A673 (cell line): ENCODE measurements at regions not wholly inside any gene's neighbourhood (a gene's known extent, or its start where the extent isn't known, plus 50 kb on each side); places are given as distances from the start of the nearest gene placed in this dataset.

Source experiments
- BruUV-seq: library from RNA; stranded (reverse); fragments of 400-500 nt; replicated peaks from 2 replicates; lab custom pipeline; 2021; lab: Mats Ljungman, UMichigan
- CTCF ChIA-PET: fragments of 300-600 bp; sonication (Branson Sonifier 250); formaldehyde crosslinking; loops from one replicate; lab custom pipeline; 2022; ENCODE audit warnings: antibody characterized with exemption; lab: Charles Lee
- POLR2A ChIA-PET: fragments of 300-600 bp; sonication (Branson Sonifier 250); formaldehyde crosslinking; loops from one replicate; lab custom pipeline; 2022; ENCODE audit warnings: antibody characterized with exemption; ENCODE audit not compliant: low non-redundant PET; lab: Charles Lee
- DNase-seq: peaks from one replicate; pipeline ENCODE4 v3.0.0-alpha.2; 2015; ENCODE audit warnings: low spot score
- H3K27ac ChIP-seq: fragments of 200-600 bp; sonication (generic); 2 replicates; pipeline ENCODE4 v1.5.1; 2016; ENCODE audit warnings: mixed run types, low read depth, mild to moderate bottlenecking, mixed read lengths, antibody characterized with exemption, low read length; ENCODE audit not compliant: poor library complexity, severe bottlenecking
- H3K27me3 ChIP-seq: fragments of 200-600 bp; sonication (generic); replicated peaks from 2 replicates; pipeline ENCODE4 v1.6.1; 2017; ENCODE audit warnings: mixed run types, low read depth, mild to moderate bottlenecking, mixed read lengths, antibody characterized with exemption, low read length; ENCODE audit not compliant: insufficient read depth, poor library complexity
- H3K36me3 ChIP-seq: fragments of 200-600 bp; sonication (generic); 2 replicates; pipeline ENCODE4 v1.6.1; 2016; ENCODE audit warnings: mixed run types, mild to moderate bottlenecking, mixed read lengths, antibody characterized with exemption, low read length; ENCODE audit not compliant: insufficient read depth, poor library complexity, severe bottlenecking
- H3K4me1 ChIP-seq: fragments of 200-600 bp; sonication (generic); 2 replicates; pipeline ENCODE4 v1.6.1; 2017; ENCODE audit warnings: mixed run types, mild to moderate bottlenecking, mixed read lengths, antibody characterized with exemption, low read length; ENCODE audit not compliant: insufficient read depth, poor library complexity, severe bottlenecking
- H3K4me3 ChIP-seq: fragments of 200-600 bp; sonication (generic); 2 replicates; pipeline ENCODE4 v1.5.1; 2016; ENCODE audit warnings: low read depth, mixed run types, mild to moderate bottlenecking, mixed read lengths, low read length; ENCODE audit not compliant: poor library complexity, severe bottlenecking
- H3K9me3 ChIP-seq: fragments of 200-600 bp; sonication (generic); 2 replicates; pipeline ENCODE4 v1.6.1; 2016; ENCODE audit warnings: mixed run types, low read depth, mild to moderate bottlenecking, mixed read lengths, antibody characterized with exemption, low read length; ENCODE audit not compliant: poor library complexity, severe bottlenecking
- CTCF ChIP-seq: fragments of 300-800, 200-600 bp; sonication (generic); conservative IDR thresholded peaks from 2 replicates; pipeline ENCODE4 v1.5.1; 2017; ENCODE audit warnings: low read depth, mild to moderate bottlenecking, antibody characterized with exemption, low read length, moderate library complexity, mixed read lengths
- EZH2 ChIP-seq: fragments of 200-600 bp; sonication (generic); IDR thresholded peaks from 2 replicates; pipeline ENCODE4 v1.6.1; 2017; ENCODE audit warnings: borderline replicate concordance, low read depth, mild to moderate bottlenecking, mixed read lengths, antibody characterized with exemption, low read length; ENCODE audit not compliant: poor library complexity, severe bottlenecking
- intact Hi-C: fragments of 100-400 bp; cut with micrococcal nuclease; formaldehyde crosslinking; loops from one replicate; pipeline ENCODE4 v1.10.0; 2022; ENCODE audit not compliant: unreplicated experiment

GRCh38 chr11:119782739-119783072 lies 53.7 kb upstream of the NECTIN1 start:
- intact Hi-C loops, result no loop called here

DNA sequence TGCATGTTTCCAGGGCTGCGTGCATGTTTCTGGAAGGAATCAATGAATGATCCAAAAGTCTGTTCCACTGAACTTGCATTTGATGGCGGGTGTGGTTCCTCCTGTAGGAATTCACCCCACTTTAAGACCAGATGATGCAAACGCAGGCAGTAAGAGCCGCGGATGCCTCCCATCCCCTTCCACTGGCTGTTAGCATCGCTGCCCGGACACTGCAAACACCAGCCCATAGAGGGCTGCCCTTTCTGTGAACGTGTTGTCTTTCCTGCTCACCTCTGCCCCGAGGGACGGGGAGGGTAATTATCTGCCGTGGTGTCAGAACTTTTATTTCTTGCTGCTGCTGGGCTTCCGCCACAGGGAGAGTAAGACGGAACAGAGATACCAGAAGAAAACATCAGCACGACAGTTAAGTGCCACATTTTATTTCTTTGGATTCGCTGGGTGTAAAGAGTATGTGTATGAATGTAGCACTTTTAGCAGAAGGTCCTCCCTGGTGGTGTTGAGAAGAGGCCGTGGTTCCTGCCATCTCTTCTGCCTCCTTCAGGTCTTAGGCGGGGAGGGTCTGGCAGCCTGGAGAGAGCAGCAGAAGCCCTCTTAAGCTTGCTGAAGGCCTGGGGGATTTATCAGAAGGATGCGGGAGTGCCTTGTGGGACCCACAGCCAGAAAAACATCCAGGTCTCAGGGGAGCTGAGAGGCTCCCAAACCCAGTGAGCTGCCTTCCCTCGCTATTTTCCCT lies 53.2 kb upstream of the NECTIN1 start:
- no peaks in the 10 kb centered on the region for H3K36me3 ChIP-seq
- no peak overlapping the region for H3K4me3 ChIP-seq
- intact Hi-C loops, result no loop called here
- no TSS peak for BruUV-seq
- H3K4me1 ChIP-seq, result no peaks in the 10 kb centered on the region
- no peak overlapping the region for H3K27ac ChIP-seq
- peaks cover 12% of the 10 kb centered on the region for H3K27me3 ChIP-seq
- POLR2A ChIA-PET, result no interaction called here
- no peaks in the 10 kb centered on the region for H3K9me3 ChIP-seq
- DNase-seq, result no peak
- CTCF ChIA-PET, result no interaction called here
- TF ChIP-seq EZH2 (no peak), CTCF (no peak)

More at GRCh38 chr11:119782739-119783072, 53.7 kb upstream of the NECTIN1 start:
- no peak overlapping the region for H3K4me3 ChIP-seq
- ChIA-PET CTCF (no interaction called here), POLR2A (no interaction called here)
- DNase-seq, result no peak
- TF ChIP-seq CTCF, result no peak
- TF ChIP-seq EZH2, result no peak
- H3K36me3 ChIP-seq, result no peaks in the 10 kb centered on the region
- BruUV-seq, result no TSS peak
- peaks cover 7% of the 10 kb centered on the region for H3K27me3 ChIP-seq
- H3K9me3 ChIP-seq, result no peaks in the 10 kb centered on the region
- H3K27ac ChIP-seq, result no peak overlapping the region
- no peaks in the 10 kb centered on the region for H3K4me1 ChIP-seq

GRCh38 chr11:119780222-119780953 lies 51.4 kb upstream of the NECTIN1 start:
- Histone ChIP-seq H3K9me3 (no peaks in the 10 kb centered on the region), H3K27ac (no peak overlapping the region), H3K4me1 (no peaks in the 10 kb centered on the region), H3K4me3 (no peak overlapping the region), H3K27me3 (peaks cover 28% of the 10 kb centered on the region), H3K36me3 (no peaks in the 10 kb centered on the region)
- no TSS peak for BruUV-seq
- POLR2A ChIA-PET, result no interaction called here
- TF ChIP-seq EZH2 (no peak), CTCF (no peak)
- CTCF ChIA-PET, result no interaction called here
- no peak for DNase-seq
- intact Hi-C loops, result no loop called here
